H1 (cell line): ENCODE measurements at regions not wholly inside any gene's neighbourhood (a gene's known extent, or its start where the extent isn't known, plus 50 kb on each side); places are given as distances from the start of the nearest gene placed in this dataset.

Source experiments
- KDM5A ChIP-seq: fragments of 200-600 bp; IDR thresholded peaks from 2 replicates; pipeline ENCODE4 v1.7.1; 2012; ENCODE audit warnings: mild to moderate bottlenecking, low read length, inconsistent platforms, mixed read lengths
- RNF2 ChIP-seq: fragments of 200-900, 300-1000 bp; sonication (generic); IDR thresholded peaks from 2 replicates; pipeline ENCODE4 v1.7.1; 2016; ENCODE audit warnings: borderline replicate concordance, low read depth, mild to moderate bottlenecking, antibody characterized with exemption, low read length; ENCODE audit not compliant: poor library complexity, severe bottlenecking; ENCODE audit errors: missing control alignments
- TF ChIP-seq, protein P1 (sequence below): IDR thresholded peaks from 2 replicates; pipeline ENCODE4 v1.6.1; 2011; ENCODE audit warnings: low read depth, mild to moderate bottlenecking, low read length; ENCODE audit not compliant: insufficient read depth
- TF ChIP-seq, protein P2 (sequence below), 3 experiments: IDR thresholded peaks; 1 replicate in 2 of 3; 2 replicates in 1 of 3; pipeline versions ENCODE4 v1.5.1 to v1.6.1; 2011; ENCODE audit warnings: low read length in 3 of 3, mild to moderate bottlenecking in 3 of 3, inconsistent platforms in 2 of 3, low read depth in 1 of 3, moderate library complexity in 1 of 3; ENCODE audit not compliant: insufficient read depth in 1 of 3; ENCODE audit errors: control extremely low read depth in 1 of 3

GRCh38 chr14:83709116-83709515 is 1820.8 kb upstream of the FLRT2 start:
- TF ChIP-seq, protein P1, sequence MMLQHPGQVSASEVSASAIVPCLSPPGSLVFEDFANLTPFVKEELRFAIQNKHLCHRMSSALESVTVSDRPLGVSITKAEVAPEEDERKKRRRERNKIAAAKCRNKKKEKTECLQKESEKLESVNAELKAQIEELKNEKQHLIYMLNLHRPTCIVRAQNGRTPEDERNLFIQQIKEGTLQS: no peak
- TF ChIP-seq RNF2 (no peak), KDM5A (no peak)
- TF ChIP-seq, protein P2, sequence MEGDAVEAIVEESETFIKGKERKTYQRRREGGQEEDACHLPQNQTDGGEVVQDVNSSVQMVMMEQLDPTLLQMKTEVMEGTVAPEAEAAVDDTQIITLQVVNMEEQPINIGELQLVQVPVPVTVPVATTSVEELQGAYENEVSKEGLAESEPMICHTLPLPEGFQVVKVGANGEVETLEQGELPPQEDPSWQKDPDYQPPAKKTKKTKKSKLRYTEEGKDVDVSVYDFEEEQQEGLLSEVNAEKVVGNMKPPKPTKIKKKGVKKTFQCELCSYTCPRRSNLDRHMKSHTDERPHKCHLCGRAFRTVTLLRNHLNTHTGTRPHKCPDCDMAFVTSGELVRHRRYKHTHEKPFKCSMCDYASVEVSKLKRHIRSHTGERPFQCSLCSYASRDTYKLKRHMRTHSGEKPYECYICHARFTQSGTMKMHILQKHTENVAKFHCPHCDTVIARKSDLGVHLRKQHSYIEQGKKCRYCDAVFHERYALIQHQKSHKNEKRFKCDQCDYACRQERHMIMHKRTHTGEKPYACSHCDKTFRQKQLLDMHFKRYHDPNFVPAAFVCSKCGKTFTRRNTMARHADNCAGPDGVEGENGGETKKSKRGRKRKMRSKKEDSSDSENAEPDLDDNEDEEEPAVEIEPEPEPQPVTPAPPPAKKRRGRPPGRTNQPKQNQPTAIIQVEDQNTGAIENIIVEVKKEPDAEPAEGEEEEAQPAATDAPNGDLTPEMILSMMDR (IDR thresholded peaks at IDR 0.05; ENCODE audit: control extremely low read depth in 1 of 3, insufficient read depth in 1 of 3, low read depth in 1 of 3, low read length in 3 of 3): no peak
